ENCODE measurements at regions not wholly inside any gene's neighbourhood (a gene's known extent, or its start where the extent isn't known, plus 50 kb on each side); places are given as distances from the start of the nearest gene placed in this dataset.

GRCh38 chr13:109677206-109677605, 109.2 kb downstream of the IRS2 start:
- Histone ChIP-seq H4K91ac (ENCODE audit: insufficient read depth, low read depth, low read length) (no peak overlapping the region), H3K9me3 (ENCODE audit: control insufficient read depth, insufficient read depth, low read length) (no peaks in the 10 kb centered on the region), H4K8ac (ENCODE audit: low read depth in 2 of 2, low read length in 2 of 2) (no peak overlapping the region), H3K4ac (ENCODE audit: low read depth, low read length) (no peak overlapping the region), H3K27ac (ENCODE audit: insufficient read depth, low read length) (no peak overlapping the region), H4K20me1 (ENCODE audit: insufficient read depth, low read length) (no peaks in the 10 kb centered on the region), H2BK20ac (ENCODE audit: low read depth, low read length) (no peak overlapping the region), H2AK5ac (ENCODE audit: low read depth, low read length) (no peak overlapping the region), H3K56ac (ENCODE audit: extremely low read depth, insufficient read depth, low read length) (no peak overlapping the region), H2AFZ (replicated peaks; ENCODE audit: low read length, poor library complexity) (no peak overlapping the region), H3K36me3 (ENCODE audit: control insufficient read depth, insufficient read depth, low read length) (no peaks in the 10 kb centered on the region), H2BK120ac (ENCODE audit: low read depth, low read length) (no peak overlapping the region), H2AK9ac (replicated peaks; ENCODE audit: low read depth, low read length, poor library complexity) (no peak overlapping the region), H3K4me2 (ENCODE audit: low read depth, low read length) (no peak overlapping the region), H2BK15ac (ENCODE audit: low read depth, low read length) (no peak overlapping the region), H3K18ac (ENCODE audit: low read depth, low read length) (no peak overlapping the region), H4K5ac (ENCODE audit: low read depth, low read length) (no peak overlapping the region), H3K9me1 (ENCODE audit: insufficient read depth, low read length) (peaks cover 5% of the 10 kb centered on the region; the same call in 1 of the 2 replicates), H3K9ac (ENCODE audit: low read depth, low read length) (no peak overlapping the region), H3K27me3 (ENCODE audit: control insufficient read depth, insufficient read depth, low read length) (peaks cover 21% of the 10 kb centered on the region), H3K79me1 (ENCODE audit: low read depth in 1 of 2, low read length in 2 of 2) (no peaks in the 10 kb centered on the region), H3K23ac (ENCODE audit: low read depth, low read length) (no peak overlapping the region), H2BK5ac (ENCODE audit: low read depth, low read length, poor library complexity, severe bottlenecking) (no peak overlapping the region), H3K4me1 (ENCODE audit: control insufficient read depth, insufficient read depth, low read length) (peaks cover 4% of the 10 kb centered on the region; the same call in 1 of the 2 replicates), H3K14ac (replicated peaks; ENCODE audit: low read depth, low read length) (no peak overlapping the region), H3K4me3 (ENCODE audit: insufficient read depth, low read depth, low read length) (no peak overlapping the region)
- no TSS peak for BruUV-seq (replicated peaks)
- CTCF ChIA-PET, result no interaction called here
- POLR2A ChIA-PET (ENCODE audit: unreplicated experiment), result no interaction called here
- intact Hi-C loops (cut with micrococcal nuclease) (no loop called here), dilution Hi-C loops (cut with HindIII; ENCODE audit: low sequenced_read_pairs, unreplicated experiment) (no loop called here), in situ Hi-C loops (cut with MboI; ENCODE audit: low sequenced_read_pairs) (no loop called here)
- WGBS, 2 experiments (ENCODE audit: extremely low coverage in 2 of 2, insufficient read length in 1 of 2), result 89% methylated on average over 3 of the region's 5 CpGs; no CpG with 5 or more reads in 1 of the 2 experiments
- DNase-seq (no peak), ATAC-seq (ENCODE audit: low read depth) (no peak)
- TF ChIP-seq RAD21 (IDR thresholded peaks at IDR 0.05; ENCODE audit: low read length) (no peak), FOS (IDR thresholded peaks at IDR 0.05; ENCODE audit: low read depth, low read length) (no peak), CHD1 (IDR thresholded peaks at IDR 0.05; ENCODE audit: low read depth, low read length) (no peak), POLR2A (IDR thresholded peaks at IDR 0.05; ENCODE audit: low read depth, low read length) (no peak), MAZ (IDR thresholded peaks at IDR 0.05; ENCODE audit: borderline replicate concordance, low read depth, low read length) (no peak), SMC3 (IDR thresholded peaks at IDR 0.05; ENCODE audit: low read depth, low read length) (no peak), CEBPB (IDR thresholded peaks at IDR 0.05; ENCODE audit: low read depth, low read length) (no peak), NFE2L2 (IDR thresholded peaks at IDR 0.05; ENCODE audit: low read depth, low read length) (no peak), MXI1 (IDR thresholded peaks at IDR 0.05; ENCODE audit: borderline replicate concordance, low read depth, low read length) (no peak), USF2 (IDR thresholded peaks at IDR 0.05; ENCODE audit: low read depth, low read length) (no peak), BHLHE40 (IDR thresholded peaks at IDR 0.05; ENCODE audit: low read depth, low read length) (no peak), MAFK (IDR thresholded peaks at IDR 0.05; ENCODE audit: low read depth, low read length) (no peak), RCOR1 (IDR thresholded peaks at IDR 0.05; ENCODE audit: insufficient replicate concordance, low read length) (no peak), RFX5 (IDR thresholded peaks at IDR 0.05; ENCODE audit: low read depth, low read length) (no peak)
- TF ChIP-seq, protein P1, sequence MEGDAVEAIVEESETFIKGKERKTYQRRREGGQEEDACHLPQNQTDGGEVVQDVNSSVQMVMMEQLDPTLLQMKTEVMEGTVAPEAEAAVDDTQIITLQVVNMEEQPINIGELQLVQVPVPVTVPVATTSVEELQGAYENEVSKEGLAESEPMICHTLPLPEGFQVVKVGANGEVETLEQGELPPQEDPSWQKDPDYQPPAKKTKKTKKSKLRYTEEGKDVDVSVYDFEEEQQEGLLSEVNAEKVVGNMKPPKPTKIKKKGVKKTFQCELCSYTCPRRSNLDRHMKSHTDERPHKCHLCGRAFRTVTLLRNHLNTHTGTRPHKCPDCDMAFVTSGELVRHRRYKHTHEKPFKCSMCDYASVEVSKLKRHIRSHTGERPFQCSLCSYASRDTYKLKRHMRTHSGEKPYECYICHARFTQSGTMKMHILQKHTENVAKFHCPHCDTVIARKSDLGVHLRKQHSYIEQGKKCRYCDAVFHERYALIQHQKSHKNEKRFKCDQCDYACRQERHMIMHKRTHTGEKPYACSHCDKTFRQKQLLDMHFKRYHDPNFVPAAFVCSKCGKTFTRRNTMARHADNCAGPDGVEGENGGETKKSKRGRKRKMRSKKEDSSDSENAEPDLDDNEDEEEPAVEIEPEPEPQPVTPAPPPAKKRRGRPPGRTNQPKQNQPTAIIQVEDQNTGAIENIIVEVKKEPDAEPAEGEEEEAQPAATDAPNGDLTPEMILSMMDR (conservative IDR thresholded peaks at IDR 0.05; ENCODE audit: low read depth, low read length), result no peak
- TF ChIP-seq, protein P2, sequence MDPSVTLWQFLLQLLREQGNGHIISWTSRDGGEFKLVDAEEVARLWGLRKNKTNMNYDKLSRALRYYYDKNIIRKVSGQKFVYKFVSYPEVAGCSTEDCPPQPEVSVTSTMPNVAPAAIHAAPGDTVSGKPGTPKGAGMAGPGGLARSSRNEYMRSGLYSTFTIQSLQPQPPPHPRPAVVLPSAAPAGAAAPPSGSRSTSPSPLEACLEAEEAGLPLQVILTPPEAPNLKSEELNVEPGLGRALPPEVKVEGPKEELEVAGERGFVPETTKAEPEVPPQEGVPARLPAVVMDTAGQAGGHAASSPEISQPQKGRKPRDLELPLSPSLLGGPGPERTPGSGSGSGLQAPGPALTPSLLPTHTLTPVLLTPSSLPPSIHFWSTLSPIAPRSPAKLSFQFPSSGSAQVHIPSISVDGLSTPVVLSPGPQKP (IDR thresholded peaks at IDR 0.05; ENCODE audit: borderline replicate concordance, low read depth, low read length), result no peak

Data from IMR-90 (cell line).